ENCODE measurements at regions not wholly inside any gene's neighbourhood (a gene's known extent, or its start where the extent isn't known, plus 50 kb on each side); places are given as distances from the start of the nearest gene placed in this dataset.

DNA sequence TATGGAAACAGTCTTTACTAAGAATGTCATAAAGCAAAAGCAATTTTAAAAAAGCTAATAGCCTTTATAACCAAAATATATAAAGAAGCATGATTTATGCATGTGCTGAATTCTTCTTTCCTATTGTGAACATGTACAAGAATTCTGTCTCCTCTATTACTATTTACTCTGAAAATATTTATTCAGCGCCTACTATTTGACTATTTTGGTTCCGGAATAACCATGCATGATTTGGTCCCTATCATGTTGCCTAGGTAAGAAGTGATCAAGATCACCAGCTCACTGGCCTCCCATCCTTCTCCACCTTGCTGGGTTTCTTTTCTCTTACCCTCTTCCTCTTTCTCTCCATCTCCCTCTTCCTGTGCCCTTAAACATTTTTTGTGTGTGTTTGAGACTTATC, 443.8 kb downstream of the SH3GL2 start:
- TF ChIP-seq RAD51 (IDR thresholded peaks at IDR 0.05) (no peak), CBX3 (IDR thresholded peaks at IDR 0.05; ENCODE audit: borderline replicate concordance, low read depth) (no peak), JUND (IDR thresholded peaks at IDR 0.05; ENCODE audit: low read depth, low read length) (no peak), DPF2 (IDR thresholded peaks at IDR 0.05) (no peak), HCFC1 (IDR thresholded peaks at IDR 0.05; ENCODE audit: low read length) (no peak)
- TF ChIP-seq, protein P1, sequence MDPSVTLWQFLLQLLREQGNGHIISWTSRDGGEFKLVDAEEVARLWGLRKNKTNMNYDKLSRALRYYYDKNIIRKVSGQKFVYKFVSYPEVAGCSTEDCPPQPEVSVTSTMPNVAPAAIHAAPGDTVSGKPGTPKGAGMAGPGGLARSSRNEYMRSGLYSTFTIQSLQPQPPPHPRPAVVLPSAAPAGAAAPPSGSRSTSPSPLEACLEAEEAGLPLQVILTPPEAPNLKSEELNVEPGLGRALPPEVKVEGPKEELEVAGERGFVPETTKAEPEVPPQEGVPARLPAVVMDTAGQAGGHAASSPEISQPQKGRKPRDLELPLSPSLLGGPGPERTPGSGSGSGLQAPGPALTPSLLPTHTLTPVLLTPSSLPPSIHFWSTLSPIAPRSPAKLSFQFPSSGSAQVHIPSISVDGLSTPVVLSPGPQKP (IDR thresholded peaks at IDR 0.05; ENCODE audit: low read depth, low read length): no peak
- TF ChIP-seq, protein P2, sequence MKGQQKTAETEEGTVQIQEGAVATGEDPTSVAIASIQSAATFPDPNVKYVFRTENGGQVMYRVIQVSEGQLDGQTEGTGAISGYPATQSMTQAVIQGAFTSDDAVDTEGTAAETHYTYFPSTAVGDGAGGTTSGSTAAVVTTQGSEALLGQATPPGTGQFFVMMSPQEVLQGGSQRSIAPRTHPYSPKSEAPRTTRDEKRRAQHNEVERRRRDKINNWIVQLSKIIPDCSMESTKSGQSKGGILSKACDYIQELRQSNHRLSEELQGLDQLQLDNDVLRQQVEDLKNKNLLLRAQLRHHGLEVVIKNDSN (IDR thresholded peaks at IDR 0.05; ENCODE audit: borderline replicate concordance, extremely low read length, insufficient read depth, low read depth, low read length): no peak
